NCI-H128 (cell line): ENCODE measurements at regions not wholly inside any gene's neighbourhood (a gene's known extent, or its start where the extent isn't known, plus 50 kb on each side); places are given as distances from the start of the nearest gene placed in this dataset.

Source experiments
- DNase-seq: peaks from one replicate; lab custom pipeline; 2025; ENCODE audit not compliant: unreplicated experiment; lab: John Stamatoyannopoulos, UW

DNA sequence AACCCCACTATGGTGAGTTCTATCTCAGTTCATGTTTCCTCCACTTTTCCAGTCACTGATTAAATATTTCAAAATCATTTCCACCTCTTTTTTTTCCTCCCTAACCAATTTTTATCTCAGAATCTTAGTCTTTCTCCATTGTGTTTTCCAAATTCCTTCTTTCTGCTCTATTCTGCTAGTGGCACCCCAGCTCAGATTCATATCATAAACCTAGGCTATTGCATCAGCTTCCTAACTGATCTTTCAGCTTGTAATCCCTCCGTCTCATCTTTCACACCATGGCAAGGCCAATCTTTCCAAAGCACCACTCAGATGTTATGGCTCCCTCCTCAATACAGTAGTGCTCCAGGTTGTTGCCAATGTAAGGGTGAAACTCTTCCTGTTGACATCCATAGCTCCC, 631.9 kb downstream of the PLPP3 start:
- DNase-seq: no peak

- DNase-seq: no peak
Measured at GRCh38 chr1:55943721-55944435, 635.5 kb downstream of the PLPP3 start.

GRCh38 chr1:55943012-55943411, 636.4 kb downstream of the PLPP3 start:
- no peak for DNase-seq

DNA sequence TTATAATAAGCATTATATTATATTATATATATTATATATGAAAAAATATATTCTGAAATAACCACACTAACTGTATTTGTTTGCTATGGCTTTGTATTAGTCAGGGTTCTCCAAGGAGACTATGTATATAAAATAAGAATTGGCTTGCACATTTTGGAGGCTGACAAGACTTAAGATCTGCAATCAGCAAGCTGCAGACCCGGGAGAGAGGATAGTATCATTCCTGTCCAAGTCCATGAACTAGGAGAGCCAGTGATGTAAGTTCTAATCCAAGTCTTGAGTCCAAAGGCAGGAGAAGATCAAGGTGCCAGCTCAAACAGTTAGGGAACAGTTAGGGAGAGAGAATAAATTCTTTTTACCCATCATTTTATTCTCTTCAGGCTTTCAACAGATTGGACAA, 639.5 kb downstream of the PLPP3 start:
- no peak for DNase-seq

- DNase-seq: no peak
Measured at GRCh38 chr1:55938861-55939260, 640.5 kb downstream of the PLPP3 start.

GRCh38 chr1:55938376-55938850, 641.0 kb downstream of the PLPP3 start:
- DNase-seq: no peak

GRCh38 chr1:55937840-55938375, 641.5 kb downstream of the PLPP3 start:
- no peak for DNase-seq

DNA sequence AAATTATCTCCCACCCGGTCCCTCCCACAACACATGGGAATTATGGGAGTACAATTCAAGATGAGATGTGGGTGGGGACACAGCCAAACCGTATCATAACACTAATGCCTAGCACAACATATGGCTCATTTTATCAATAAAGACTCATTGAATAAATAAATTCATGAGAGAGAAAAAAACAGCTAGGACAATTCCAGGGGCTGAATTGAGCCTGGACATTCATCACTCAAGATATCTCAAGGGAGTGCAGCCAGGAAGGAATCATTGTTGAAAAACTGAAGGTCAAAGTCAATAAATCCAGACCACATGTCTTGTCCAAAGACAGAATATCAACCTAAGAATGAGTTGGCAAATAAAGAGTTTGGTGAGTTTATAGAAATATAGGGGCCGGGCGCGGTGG, 644.1 kb downstream of the PLPP3 start:
- DNase-seq: no peak

- no peak for DNase-seq
Measured at GRCh38 chr1:55932402-55932801, 647.0 kb downstream of the PLPP3 start.

- DNase-seq: no peak
Measured at GRCh38 chr1:55931081-55931940, 648.1 kb downstream of the PLPP3 start.

GRCh38 chr1:55929652-55930051, 649.7 kb downstream of the PLPP3 start:
- no peak for DNase-seq

- no peak for DNase-seq
Measured at GRCh38 chr1:55928576-55928975, 650.8 kb downstream of the PLPP3 start.

DNA sequence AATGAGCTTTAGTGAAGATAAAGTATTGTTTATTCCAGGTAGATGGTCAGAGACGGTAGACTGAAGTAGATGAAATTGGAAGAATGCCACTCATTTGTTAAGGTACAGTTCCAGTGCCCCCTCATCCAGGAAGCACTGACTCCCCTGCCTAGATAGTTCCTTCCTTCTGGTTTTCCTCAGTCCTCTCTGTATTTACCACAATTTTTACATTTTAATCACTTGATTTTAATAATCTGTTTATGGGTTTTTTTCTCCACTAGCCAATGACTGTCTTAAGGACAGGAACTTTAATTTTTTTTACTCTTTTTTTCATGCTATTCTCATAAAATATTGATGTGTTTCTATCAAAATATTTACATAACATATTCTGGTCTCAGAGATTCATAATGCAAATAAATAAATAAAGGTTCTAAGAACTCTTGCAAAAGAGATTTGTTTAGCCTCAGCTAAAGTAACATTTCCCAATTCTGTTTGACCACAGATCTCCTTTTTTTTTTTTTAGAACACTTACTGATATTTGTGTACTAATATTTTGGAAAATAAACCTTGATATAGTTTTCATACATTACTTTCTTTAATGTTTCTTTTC, 651.6 kb downstream of the PLPP3 start:
- no peak for DNase-seq

DNA sequence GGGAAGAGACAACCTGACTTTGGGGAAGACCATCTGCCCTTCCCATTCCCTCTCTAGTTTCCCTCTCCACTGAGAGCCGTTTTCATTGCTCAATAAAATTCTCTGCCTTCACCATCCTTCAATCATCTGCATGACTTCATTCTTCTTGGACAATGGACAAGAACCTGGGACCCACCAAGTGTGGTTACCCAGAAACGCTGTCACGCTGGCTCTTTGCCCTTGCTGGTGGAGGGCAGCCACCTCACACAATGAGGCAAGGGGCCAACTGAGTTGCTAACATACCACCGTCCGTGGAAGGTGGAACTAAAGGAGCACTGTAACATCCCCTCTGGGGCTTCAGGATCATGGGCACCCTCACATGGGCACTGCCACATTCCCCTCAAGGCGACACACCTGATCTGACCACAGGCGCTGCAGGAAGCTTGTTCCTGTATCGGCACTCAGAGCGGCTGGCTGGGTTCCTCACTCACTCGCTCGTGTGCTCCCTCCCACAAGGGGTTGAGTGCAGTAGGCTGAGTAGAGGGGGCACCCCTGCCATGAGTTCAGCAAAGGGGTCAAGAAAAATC, 652.4 kb downstream of the PLPP3 start:
- no peak for DNase-seq

DNA sequence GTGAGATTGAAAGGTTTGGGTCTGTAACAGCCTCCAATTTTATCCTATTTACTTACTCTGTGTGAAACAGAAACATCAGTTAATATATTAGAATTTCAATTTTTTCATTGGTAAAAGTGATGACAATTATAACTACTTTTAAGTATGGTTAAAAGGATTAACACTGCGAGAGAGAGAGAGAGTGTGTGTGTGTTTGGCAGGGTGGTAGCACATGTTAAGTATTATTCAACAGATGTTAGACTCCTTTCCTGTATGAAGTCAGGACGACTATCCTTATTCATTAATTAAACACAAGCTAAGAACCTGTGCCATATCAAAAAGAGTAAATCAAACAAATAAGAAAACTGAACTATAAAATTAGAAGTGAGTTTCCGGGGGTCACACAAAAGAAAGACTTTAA, 662.5 kb downstream of the PLPP3 start:
- DNase-seq: no peak

GRCh38 chr1:55916481-55916880, 662.9 kb downstream of the PLPP3 start:
- no peak for DNase-seq

- DNase-seq: no peak
Measured at GRCh38 chr1:55913565-55913964, 665.8 kb downstream of the PLPP3 start.

- no peak for DNase-seq
Measured at GRCh38 chr1:55912438-55912837, 666.9 kb downstream of the PLPP3 start.

DNA sequence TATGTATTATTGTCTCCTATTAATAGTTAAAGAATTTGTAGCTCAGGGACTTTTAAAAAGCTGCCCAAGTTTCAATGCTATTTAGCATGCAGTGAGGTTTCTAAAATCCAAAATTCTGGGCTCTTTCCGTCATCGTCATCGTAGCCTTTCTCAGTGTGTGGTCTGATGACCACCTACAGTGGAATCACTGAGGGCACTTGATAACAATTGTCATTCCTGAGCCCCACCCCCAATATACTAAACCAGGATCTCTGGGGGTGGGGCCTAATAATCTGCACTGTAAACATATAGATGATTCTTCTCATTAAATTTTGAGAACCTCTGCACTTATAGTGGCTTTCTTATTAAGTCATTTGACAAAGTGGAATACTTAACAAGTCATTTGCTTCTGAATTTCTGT, 674.8 kb downstream of the PLPP3 start:
- DNase-seq: no peak

DNA sequence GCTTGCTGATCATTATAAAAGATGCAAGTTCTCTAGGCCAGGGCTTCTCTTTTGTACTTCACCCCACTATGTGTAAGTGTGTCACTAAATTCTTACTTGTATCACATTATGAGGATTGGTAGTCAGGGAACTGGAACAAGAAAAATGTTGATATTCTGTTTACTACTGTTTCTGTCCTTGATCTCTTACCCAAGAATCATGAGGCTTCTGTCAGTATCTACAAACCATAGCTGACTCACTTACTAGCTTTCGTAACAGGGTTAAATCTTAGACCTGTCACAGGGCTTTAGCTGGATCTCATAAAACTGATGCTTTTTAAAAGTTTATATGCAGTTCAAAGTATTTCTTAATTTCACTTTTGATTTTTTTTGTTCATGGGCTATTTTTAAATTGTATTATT, 681.2 kb downstream of the PLPP3 start:
- DNase-seq: no peak

GRCh38 chr1:55896210-55896609, 681.0 kb upstream of the USP24 start:
- no peak for DNase-seq
